Endodermal cell (in vitro differentiated cells): ENCODE measurements at regions not wholly inside any gene's neighbourhood (a gene's known extent, or its start where the extent isn't known, plus 50 kb on each side); places are given as distances from the start of the nearest gene placed in this dataset.

Experiments used
- DNase-seq: peaks from one replicate; pipeline ENCODE4 v3.0.0-alpha.2; 2017
- H3K27ac ChIP-seq: 2 replicates; pipeline ENCODE4 v1.5.1; 2013; ENCODE audit warnings: mild to moderate bottlenecking, low read depth, low read length, moderate library complexity
- H3K27me3 ChIP-seq: 2 replicates; pipeline ENCODE4 v1.6.1; 2013; ENCODE audit warnings: mild to moderate bottlenecking, low read length, moderate library complexity; ENCODE audit not compliant: insufficient read depth, control insufficient read depth, poor library complexity, severe bottlenecking
- H3K36me3 ChIP-seq: 2 replicates; pipeline ENCODE4 v1.7.0; 2013; ENCODE audit warnings: mild to moderate bottlenecking, low read length, moderate library complexity; ENCODE audit not compliant: control insufficient read depth, insufficient read depth
- H3K4me1 ChIP-seq: one replicate; pipeline ENCODE4 v1.7.0; 2013; ENCODE audit warnings: low read length; ENCODE audit not compliant: control insufficient read depth, insufficient read depth
- H3K4me3 ChIP-seq: 2 replicates; pipeline ENCODE4 v1.5.1; 2013; ENCODE audit warnings: mild to moderate bottlenecking, low read length, moderate library complexity
- H3K9ac ChIP-seq: 2 replicates; pipeline ENCODE4 v1.6.1; 2013; ENCODE audit warnings: mild to moderate bottlenecking, low read length, moderate library complexity; ENCODE audit not compliant: poor library complexity, severe bottlenecking; ENCODE audit errors: extremely low read depth
- H3K9me3 ChIP-seq: 2 replicates; pipeline ENCODE4 v1.6.1; 2013; ENCODE audit warnings: mild to moderate bottlenecking, low read length, moderate library complexity; ENCODE audit not compliant: control insufficient read depth
- H3K27ac Mint-ChIP-seq: 2 replicates; pipeline ENCODE4 v1.8.0; 2020; ENCODE audit warnings: mixed read lengths
- H3K27me3 Mint-ChIP-seq: 2 replicates; pipeline ENCODE4 v1.8.0; 2021; ENCODE audit warnings: mild to moderate bottlenecking, mixed read lengths; ENCODE audit not compliant: insufficient read depth
- H3K36me3 Mint-ChIP-seq: 2 replicates; pipeline ENCODE4 v1.8.0; 2020; ENCODE audit warnings: low read depth, mixed read lengths
- H3K4me1 Mint-ChIP-seq: 2 replicates; pipeline ENCODE4 v1.8.0; 2020; ENCODE audit warnings: mixed read lengths
- H3K4me3 Mint-ChIP-seq: 2 replicates; pipeline ENCODE4 v1.8.0; 2020; ENCODE audit warnings: mild to moderate bottlenecking, moderate library complexity, mixed read lengths
- H3K9me3 Mint-ChIP-seq: 2 replicates; pipeline ENCODE4 v1.8.0; 2020; ENCODE audit warnings: mild to moderate bottlenecking, mixed read lengths
- WGBS, 2 experiments: methylation state at CpG; one replicate each; pipeline versions ENCODE4 v1.1.5 to v1.1.7; 2013; ENCODE audit warnings: missing lambda C conversion rate in 2 of 2, mixed read lengths in 1 of 2; ENCODE audit not compliant: insufficient coverage in 1 of 2, insufficient read length in 1 of 2; 5-methylcytosine and 5-hydroxymethylcytosine counted together
- TF ChIP-seq, protein P1 (sequence below): fragments of 200-600 bp; sonication (generic); conservative IDR thresholded peaks from 2 replicates; pipeline ENCODE4 v1.5.0; 2021; ENCODE audit warnings: antibody characterized with exemption, mild to moderate bottlenecking

- H3K4me3 ChIP-seq = no peak overlapping the region
- H3K4me1 ChIP-seq = no peaks in the 10 kb centered on the region
- no peaks in the 10 kb centered on the region for H3K36me3 ChIP-seq
- peak; percentile 55 for DNase-seq
- H3K4me3 Mint-ChIP-seq = no peak overlapping the region
- H3K27me3 Mint-ChIP-seq = peaks cover 20% of the 10 kb centered on the region
- H3K36me3 Mint-ChIP-seq = peaks cover 6% of the 10 kb centered on the region
- TF ChIP-seq, protein P1, sequence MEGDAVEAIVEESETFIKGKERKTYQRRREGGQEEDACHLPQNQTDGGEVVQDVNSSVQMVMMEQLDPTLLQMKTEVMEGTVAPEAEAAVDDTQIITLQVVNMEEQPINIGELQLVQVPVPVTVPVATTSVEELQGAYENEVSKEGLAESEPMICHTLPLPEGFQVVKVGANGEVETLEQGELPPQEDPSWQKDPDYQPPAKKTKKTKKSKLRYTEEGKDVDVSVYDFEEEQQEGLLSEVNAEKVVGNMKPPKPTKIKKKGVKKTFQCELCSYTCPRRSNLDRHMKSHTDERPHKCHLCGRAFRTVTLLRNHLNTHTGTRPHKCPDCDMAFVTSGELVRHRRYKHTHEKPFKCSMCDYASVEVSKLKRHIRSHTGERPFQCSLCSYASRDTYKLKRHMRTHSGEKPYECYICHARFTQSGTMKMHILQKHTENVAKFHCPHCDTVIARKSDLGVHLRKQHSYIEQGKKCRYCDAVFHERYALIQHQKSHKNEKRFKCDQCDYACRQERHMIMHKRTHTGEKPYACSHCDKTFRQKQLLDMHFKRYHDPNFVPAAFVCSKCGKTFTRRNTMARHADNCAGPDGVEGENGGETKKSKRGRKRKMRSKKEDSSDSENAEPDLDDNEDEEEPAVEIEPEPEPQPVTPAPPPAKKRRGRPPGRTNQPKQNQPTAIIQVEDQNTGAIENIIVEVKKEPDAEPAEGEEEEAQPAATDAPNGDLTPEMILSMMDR = peak; percentile 76
- 91 to 100% methylated on average over 1 of the region's 1 CpG for WGBS, 2 experiments
- no peak overlapping the region for H3K27ac ChIP-seq
- H3K9me3 Mint-ChIP-seq = peaks cover 43% of the 10 kb centered on the region
- peaks cover 25% of the 10 kb centered on the region for H3K9me3 ChIP-seq
- H3K27me3 ChIP-seq = no peaks in the 10 kb centered on the region
- no peaks in the 10 kb centered on the region for H3K4me1 Mint-ChIP-seq
- H3K9ac ChIP-seq = no peak overlapping the region
- no peak overlapping the region for H3K27ac Mint-ChIP-seq
Observed at GRCh38 chr6:93036835-93037234, 382.5 kb downstream of the EPHA7 start.

DNA sequence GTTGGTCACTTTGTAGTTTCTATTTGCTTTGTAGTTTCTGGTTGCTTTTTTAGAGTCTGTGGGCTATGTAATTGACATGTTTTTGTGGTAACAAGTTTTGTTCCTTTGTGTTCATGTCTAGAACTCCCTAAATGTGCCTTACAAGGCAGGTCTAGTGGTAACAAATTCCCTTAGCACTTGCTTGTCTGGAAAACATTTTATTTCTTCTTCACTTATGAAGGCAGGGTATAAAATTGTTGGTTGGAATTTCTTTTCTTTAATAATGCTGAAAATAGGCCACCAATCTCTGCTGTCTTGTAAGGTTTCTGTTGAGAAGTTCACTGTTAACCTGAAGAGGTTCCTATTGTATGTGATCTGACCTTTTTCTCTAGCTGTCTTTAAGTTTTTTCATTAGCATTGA lies 383.6 kb downstream of the EPHA7 start:
- H3K9me3 Mint-ChIP-seq = peaks cover 43% of the 10 kb centered on the region
- Histone ChIP-seq H3K9me3 (peaks cover 25% of the 10 kb centered on the region), H3K4me3 (no peak overlapping the region), H3K4me1 (no peaks in the 10 kb centered on the region), H3K27ac (no peak overlapping the region), H3K9ac (no peak overlapping the region), H3K27me3 (no peaks in the 10 kb centered on the region), H3K36me3 (no peaks in the 10 kb centered on the region)
- H3K27me3 Mint-ChIP-seq = peaks cover 20% of the 10 kb centered on the region
- H3K4me3 Mint-ChIP-seq = no peak overlapping the region
- TF ChIP-seq, protein P1 = no peak
- no peaks in the 10 kb centered on the region for H3K4me1 Mint-ChIP-seq
- H3K27ac Mint-ChIP-seq = no peak overlapping the region
- peaks cover 6% of the 10 kb centered on the region for H3K36me3 Mint-ChIP-seq
- DNase-seq = no peak

- DNase-seq = peak; percentile 44
- Mint-ChIP-seq H3K36me3 (no peaks in the 10 kb centered on the region), H3K4me1 (peaks cover 14% of the 10 kb centered on the region), H3K4me3 (no peak overlapping the region), H3K9me3 (peaks cover 18% of the 10 kb centered on the region), H3K27ac (peak overlapping the region; percentile 3), H3K27me3 (no peaks in the 10 kb centered on the region)
- no peaks in the 10 kb centered on the region for H3K4me1 ChIP-seq
- no peaks in the 10 kb centered on the region for H3K27me3 ChIP-seq
- no peaks in the 10 kb centered on the region for H3K9me3 ChIP-seq
- H3K36me3 ChIP-seq = no peaks in the 10 kb centered on the region
- TF ChIP-seq, protein P1 = no peak
- no peak overlapping the region for H3K27ac ChIP-seq
- H3K4me3 ChIP-seq = no peak overlapping the region
- WGBS, 2 experiments = 87 to 88% methylated on average over 7 of the region's 7 CpGs
- H3K9ac ChIP-seq = no peak overlapping the region
Observed at GRCh38 chr6:93021235-93021915, 398.0 kb downstream of the EPHA7 start.
